ENCODE measurements at regions not wholly inside any gene's neighbourhood (a gene's known extent, or its start where the extent isn't known, plus 50 kb on each side); places are given as distances from the start of the nearest gene placed in this dataset.

GRCh38 chr5:2223303-2223702 lies 340.6 kb upstream of the IRX4 start:
- DNase-seq (ENCODE audit: low read depth, low spot score), result no peak
- Histone ChIP-seq H3K27me3 (ENCODE audit: control insufficient read depth, insufficient read depth, low read length) (no peaks in the 10 kb centered on the region), H3K4me3 (ENCODE audit: low read depth, low read length) (no peak overlapping the region), H3K9me3 (ENCODE audit: control insufficient read depth, insufficient read depth, low read length) (peaks cover 38% of the 10 kb centered on the region), H3K27ac (ENCODE audit: low read depth, low read length) (no peak overlapping the region)
- CTCF ChIA-PET, result no interaction called here
- POLR2A ChIA-PET, result no interaction called here
- no peak for TF ChIP-seq CTCF (IDR thresholded peaks at IDR 0.05; ENCODE audit: low read depth, low read length)

- ChIA-PET POLR2A (no interaction called here), CTCF (no interaction called here)
- no peak for TF ChIP-seq CTCF (IDR thresholded peaks at IDR 0.05; ENCODE audit: low read depth, low read length)
- Histone ChIP-seq H3K4me3 (ENCODE audit: low read depth, low read length) (no peak overlapping the region), H3K27me3 (ENCODE audit: control insufficient read depth, insufficient read depth, low read length) (no peaks in the 10 kb centered on the region), H3K27ac (ENCODE audit: low read depth, low read length) (no peak overlapping the region), H3K9me3 (ENCODE audit: control insufficient read depth, insufficient read depth, low read length) (peaks cover 37% of the 10 kb centered on the region)
- no peak for DNase-seq (ENCODE audit: low read depth, low spot score)
These were observed 339.7 kb upstream of the IRX4 start for GRCh38 chr5:2222246-2222992.

- no peaks in the 10 kb centered on the region for H3K27me3 ChIP-seq (ENCODE audit: control insufficient read depth, insufficient read depth, low read length)
- peaks cover 40% of the 10 kb centered on the region for H3K9me3 ChIP-seq (ENCODE audit: control insufficient read depth, insufficient read depth, low read length)
- H3K4me3 ChIP-seq (ENCODE audit: low read depth, low read length), result no peak overlapping the region
- H3K27ac ChIP-seq (ENCODE audit: low read depth, low read length), result no peak overlapping the region
- POLR2A ChIA-PET, result no interaction called here
- no peak for TF ChIP-seq CTCF (IDR thresholded peaks at IDR 0.05; ENCODE audit: low read depth, low read length)
- DNase-seq (ENCODE audit: low read depth, low spot score), result no peak
- CTCF ChIA-PET, result no interaction called here
These were observed 338.7 kb upstream of the IRX4 start for GRCh38 chr5:2221450-2221849.

- H3K27me3 ChIP-seq (ENCODE audit: control insufficient read depth, insufficient read depth, low read length), result no peaks in the 10 kb centered on the region
- no peak overlapping the region for H3K27ac ChIP-seq (ENCODE audit: low read depth, low read length)
- no peak for DNase-seq (ENCODE audit: low read depth, low spot score)
- TF ChIP-seq CTCF (IDR thresholded peaks at IDR 0.05; ENCODE audit: low read depth, low read length), result no peak
- H3K4me3 ChIP-seq (ENCODE audit: low read depth, low read length), result no peak overlapping the region
- POLR2A ChIA-PET, result no interaction called here
- H3K9me3 ChIP-seq (ENCODE audit: control insufficient read depth, insufficient read depth, low read length), result peaks cover 44% of the 10 kb centered on the region
- CTCF ChIA-PET, result no interaction called here
These were observed 338.0 kb upstream of the IRX4 start for GRCh38 chr5:2220741-2221140.

- no peak for DNase-seq (ENCODE audit: low read depth, low spot score)
- ChIA-PET CTCF (no interaction called here), POLR2A (no interaction called here)
- no peak for TF ChIP-seq CTCF (IDR thresholded peaks at IDR 0.05; ENCODE audit: low read depth, low read length)
- Histone ChIP-seq H3K9me3 (ENCODE audit: control insufficient read depth, insufficient read depth, low read length) (peaks cover 46% of the 10 kb centered on the region), H3K27me3 (ENCODE audit: control insufficient read depth, insufficient read depth, low read length) (no peaks in the 10 kb centered on the region), H3K4me3 (ENCODE audit: low read depth, low read length) (no peak overlapping the region), H3K27ac (ENCODE audit: low read depth, low read length) (no peak overlapping the region)
These were observed 336.5 kb upstream of the IRX4 start for GRCh38 chr5:2219149-2219776.
